Hepatocyte (in vitro differentiated cells): ENCODE measurements at regions not wholly inside any gene's neighbourhood (a gene's known extent, or its start where the extent isn't known, plus 50 kb on each side); places are given as distances from the start of the nearest gene placed in this dataset.

Experiments used
- EZH2 ChIP-seq: fragments of 200-600 bp; sonication (generic); IDR thresholded peaks from 2 replicates; pipeline ENCODE4 v1.6.1; 2016; ENCODE audit warnings: antibody characterized with exemption, mild to moderate bottlenecking, borderline replicate concordance
- EZH2phosphoT487 ChIP-seq: fragments of 200-600 bp; sonication (generic); IDR thresholded peaks from one replicate; pipeline ENCODE4 v1.6.1; 2018; ENCODE audit warnings: antibody characterized with exemption, mild to moderate bottlenecking, low read depth, moderate library complexity; ENCODE audit not compliant: unreplicated experiment, severe bottlenecking
- TF ChIP-seq, protein P1 (sequence below): fragments of 200-600 bp; sonication (generic); IDR thresholded peaks from 2 replicates; pipeline ENCODE4 v1.5.1; 2016; ENCODE audit warnings: antibody characterized with exemption, mild to moderate bottlenecking; ENCODE audit not compliant: poor library complexity

GRCh38 chr20:6657111-6657510, 110.4 kb upstream of the BMP2 start:
- TF ChIP-seq, protein P1, sequence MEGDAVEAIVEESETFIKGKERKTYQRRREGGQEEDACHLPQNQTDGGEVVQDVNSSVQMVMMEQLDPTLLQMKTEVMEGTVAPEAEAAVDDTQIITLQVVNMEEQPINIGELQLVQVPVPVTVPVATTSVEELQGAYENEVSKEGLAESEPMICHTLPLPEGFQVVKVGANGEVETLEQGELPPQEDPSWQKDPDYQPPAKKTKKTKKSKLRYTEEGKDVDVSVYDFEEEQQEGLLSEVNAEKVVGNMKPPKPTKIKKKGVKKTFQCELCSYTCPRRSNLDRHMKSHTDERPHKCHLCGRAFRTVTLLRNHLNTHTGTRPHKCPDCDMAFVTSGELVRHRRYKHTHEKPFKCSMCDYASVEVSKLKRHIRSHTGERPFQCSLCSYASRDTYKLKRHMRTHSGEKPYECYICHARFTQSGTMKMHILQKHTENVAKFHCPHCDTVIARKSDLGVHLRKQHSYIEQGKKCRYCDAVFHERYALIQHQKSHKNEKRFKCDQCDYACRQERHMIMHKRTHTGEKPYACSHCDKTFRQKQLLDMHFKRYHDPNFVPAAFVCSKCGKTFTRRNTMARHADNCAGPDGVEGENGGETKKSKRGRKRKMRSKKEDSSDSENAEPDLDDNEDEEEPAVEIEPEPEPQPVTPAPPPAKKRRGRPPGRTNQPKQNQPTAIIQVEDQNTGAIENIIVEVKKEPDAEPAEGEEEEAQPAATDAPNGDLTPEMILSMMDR = no peak
- no peak for TF ChIP-seq EZH2phosphoT487
- TF ChIP-seq EZH2 = no peak
